Activated CD4-positive, alpha-beta T cell treated with anti-CD3 and anti-CD28 coated beads, Interleukin-2, amount 10 ng/mL, durations not matched to agents 7 days and 5 days (primary cell): ENCODE measurements at regions not wholly inside any gene's neighbourhood (a gene's known extent, or its start where the extent isn't known, plus 50 kb on each side); places are given as distances from the start of the nearest gene placed in this dataset.

ENCODE experiments used
- CTCF ChIA-PET: fragments of 350-600 bp; sonication (Branson Sonifier 250); formaldehyde crosslinking; loops from one replicate; lab custom pipeline; 2021; ENCODE audit warnings: antibody characterized with exemption; lab: Charles Lee
- POLR2A ChIA-PET: fragments of 350-600 bp; sonication (Branson Sonifier 250); formaldehyde crosslinking; loops from one replicate; lab custom pipeline; 2021; ENCODE audit warnings: antibody characterized with exemption; lab: Charles Lee
- DNase-seq: peaks from one replicate; pipeline ENCODE4 v3.0.0-alpha.2; 2020
- H3K27ac Mint-ChIP-seq: one replicate; pipeline ENCODE4 v1.8.0; 2021; ENCODE audit warnings: mild to moderate bottlenecking, moderate library complexity, mixed read lengths
- H3K27me3 Mint-ChIP-seq: one replicate; pipeline ENCODE4 v1.8.0; 2021; ENCODE audit warnings: mixed read lengths
- H3K36me3 Mint-ChIP-seq: one replicate; pipeline ENCODE4 v1.8.0; 2021; ENCODE audit warnings: low read depth, mixed read lengths
- H3K4me1 Mint-ChIP-seq: one replicate; pipeline ENCODE4 v1.8.0; 2021; ENCODE audit warnings: mixed read lengths
- H3K4me3 Mint-ChIP-seq: one replicate; pipeline ENCODE4 v1.8.0; 2021; ENCODE audit warnings: mild to moderate bottlenecking, moderate library complexity, mixed read lengths
- H3K9me3 Mint-ChIP-seq: one replicate; pipeline ENCODE4 v1.8.0; 2021; ENCODE audit warnings: mixed read lengths

DNA sequence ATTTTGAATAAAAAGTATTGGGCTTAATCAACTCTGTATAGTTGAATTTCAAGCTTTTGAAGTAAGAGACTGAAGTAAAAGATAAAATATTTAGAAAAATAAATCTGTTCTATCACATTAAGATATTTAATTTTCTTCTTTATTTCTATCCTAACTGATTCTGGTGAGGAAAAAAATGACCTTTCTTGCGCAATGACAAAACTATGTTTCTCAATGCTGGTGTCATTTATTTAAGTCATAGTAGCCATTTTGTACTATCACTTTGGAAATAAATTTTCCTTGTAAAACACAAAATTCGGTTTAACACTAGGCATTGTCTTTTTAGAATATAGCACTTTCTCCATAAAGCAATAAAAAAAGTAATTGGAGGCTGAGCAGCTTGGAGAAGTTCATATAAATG is 728.0 kb downstream of the CDH9 start:
- Mint-ChIP-seq H3K4me1 (no peaks in the 10 kb centered on the region), H3K9me3 (peaks cover 10% of the 10 kb centered on the region), H3K4me3 (no peak overlapping the region), H3K27me3 (no peaks in the 10 kb centered on the region), H3K36me3 (no peaks in the 10 kb centered on the region), H3K27ac (no peak overlapping the region)
- ChIA-PET CTCF (no interaction called here), POLR2A (no interaction called here)
- DNase-seq: no peak

DNA sequence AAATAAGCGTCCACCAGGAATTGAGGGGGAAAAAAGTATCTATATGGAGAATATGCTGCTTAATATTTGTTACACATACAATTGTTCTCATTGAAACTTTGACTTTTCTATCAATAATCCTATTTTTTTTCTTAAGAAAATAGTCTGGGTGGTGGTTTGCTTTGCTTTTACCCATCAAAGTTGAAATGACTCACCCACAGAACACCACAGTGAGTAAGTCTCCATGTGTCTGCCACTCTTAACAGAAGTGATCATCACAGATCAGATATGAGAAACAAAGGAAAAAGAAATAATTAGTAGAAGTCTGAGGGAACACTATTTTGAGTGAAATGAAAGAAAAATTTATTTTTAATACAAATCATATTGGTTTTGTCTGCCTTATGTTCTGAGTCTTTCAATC is 742.8 kb downstream of the CDH9 start:
- Mint-ChIP-seq H3K9me3 (peaks cover under 1% of the 10 kb centered on the region), H3K27me3 (no peaks in the 10 kb centered on the region), H3K4me3 (no peak overlapping the region), H3K4me1 (no peaks in the 10 kb centered on the region), H3K36me3 (no peaks in the 10 kb centered on the region), H3K27ac (no peak overlapping the region)
- ChIA-PET POLR2A (no interaction called here), CTCF (no interaction called here)
- DNase-seq: no peak

DNA sequence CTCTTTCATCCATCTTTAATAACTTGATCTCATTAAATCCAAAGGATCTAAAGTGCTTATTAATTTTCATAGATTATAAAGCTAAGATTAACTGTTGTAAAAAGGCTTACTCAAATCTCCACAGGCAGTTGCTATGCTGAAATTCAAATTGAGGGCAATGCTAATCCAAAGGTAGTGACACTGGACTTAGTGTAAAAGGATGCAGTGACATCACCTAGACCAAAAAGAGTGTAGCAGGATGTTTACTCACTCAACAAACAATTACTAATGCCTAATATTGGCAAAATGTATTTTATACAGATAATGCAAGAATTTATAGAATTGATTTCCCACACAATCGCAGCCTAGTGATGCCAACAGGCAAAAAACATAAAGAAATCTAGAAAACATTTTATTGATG is 756.2 kb downstream of the CDH9 start:
- Mint-ChIP-seq H3K4me1 (no peaks in the 10 kb centered on the region), H3K27me3 (no peaks in the 10 kb centered on the region), H3K9me3 (peaks cover 13% of the 10 kb centered on the region), H3K27ac (no peak overlapping the region), H3K4me3 (no peak overlapping the region), H3K36me3 (no peaks in the 10 kb centered on the region)
- ChIA-PET CTCF (no interaction called here), POLR2A (no interaction called here)
- no peak for DNase-seq

DNA sequence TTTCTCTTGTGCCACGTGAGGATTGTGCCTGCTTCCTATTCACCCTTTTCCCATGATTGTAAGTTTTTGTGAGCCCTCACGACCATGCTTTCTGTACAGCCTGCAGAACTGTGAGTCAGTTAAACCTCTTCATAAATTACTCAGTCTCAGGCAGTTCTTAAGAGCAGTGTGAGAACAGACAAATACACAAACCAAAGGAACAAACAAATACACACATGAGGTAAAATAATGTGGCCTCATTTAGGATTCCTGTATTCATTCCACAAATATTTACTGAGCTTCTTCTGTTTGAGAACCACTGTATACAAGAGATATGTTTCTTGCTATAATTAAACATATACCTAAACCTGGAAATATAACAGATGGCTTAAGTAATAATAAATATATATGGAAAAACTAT is 760.3 kb downstream of the CDH9 start:
- H3K9me3 Mint-ChIP-seq: peaks cover 10% of the 10 kb centered on the region
- H3K4me3 Mint-ChIP-seq: no peak overlapping the region
- no peak for DNase-seq
- H3K36me3 Mint-ChIP-seq: no peaks in the 10 kb centered on the region
- no peaks in the 10 kb centered on the region for H3K27me3 Mint-ChIP-seq
- ChIA-PET POLR2A (no interaction called here), CTCF (no interaction called here)
- no peaks in the 10 kb centered on the region for H3K4me1 Mint-ChIP-seq
- no peak overlapping the region for H3K27ac Mint-ChIP-seq

DNA sequence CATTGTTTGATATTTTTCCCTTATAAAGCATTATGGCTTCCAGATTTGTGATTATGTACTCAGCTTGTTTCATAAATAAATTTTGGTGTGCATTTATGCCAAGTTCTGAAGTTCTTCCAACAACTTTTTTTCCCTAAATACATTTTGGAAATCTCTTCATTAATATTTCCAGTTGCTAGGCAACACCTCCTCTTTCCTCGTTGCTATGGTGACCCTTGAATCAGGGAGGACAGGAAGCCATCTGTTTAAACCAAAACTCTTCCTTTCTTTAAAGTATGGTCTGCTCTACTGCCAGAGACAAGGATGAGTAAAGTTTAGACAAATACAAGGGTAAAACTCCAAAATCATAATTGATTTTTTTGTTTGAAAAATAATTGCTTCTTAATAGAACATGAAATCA is 779.3 kb downstream of the CDH9 start:
- Mint-ChIP-seq H3K27me3 (no peaks in the 10 kb centered on the region), H3K4me3 (no peak overlapping the region), H3K4me1 (no peaks in the 10 kb centered on the region), H3K9me3 (peaks cover 16% of the 10 kb centered on the region), H3K36me3 (no peaks in the 10 kb centered on the region), H3K27ac (no peak overlapping the region)
- ChIA-PET POLR2A (no interaction called here), CTCF (no interaction called here)
- DNase-seq: no peak

DNA sequence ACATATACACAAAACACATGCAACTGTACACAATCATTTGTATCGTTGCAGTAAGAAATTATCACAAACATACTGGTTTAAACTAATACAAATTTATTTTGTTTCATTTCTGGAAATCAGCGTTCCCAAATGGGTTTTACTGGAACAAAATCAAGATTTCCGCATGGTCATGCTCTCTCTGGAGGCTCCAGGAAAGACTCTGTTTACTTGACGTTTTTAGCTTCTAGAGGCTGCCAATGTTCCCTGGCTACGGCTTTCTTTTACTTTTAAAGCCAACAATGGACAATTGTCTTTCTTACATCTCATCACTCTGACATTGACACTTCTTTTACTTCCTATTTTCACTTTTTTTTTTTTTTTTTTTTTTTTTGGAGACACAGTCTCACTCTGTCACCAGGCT is 793.1 kb downstream of the CDH9 start:
- no peak for DNase-seq
- H3K27me3 Mint-ChIP-seq: no peaks in the 10 kb centered on the region
- H3K27ac Mint-ChIP-seq: no peak overlapping the region
- ChIA-PET POLR2A (no interaction called here), CTCF (no interaction called here)
- peaks cover 3% of the 10 kb centered on the region for H3K9me3 Mint-ChIP-seq
- no peaks in the 10 kb centered on the region for H3K4me1 Mint-ChIP-seq
- no peaks in the 10 kb centered on the region for H3K36me3 Mint-ChIP-seq
- H3K4me3 Mint-ChIP-seq: no peak overlapping the region

DNA sequence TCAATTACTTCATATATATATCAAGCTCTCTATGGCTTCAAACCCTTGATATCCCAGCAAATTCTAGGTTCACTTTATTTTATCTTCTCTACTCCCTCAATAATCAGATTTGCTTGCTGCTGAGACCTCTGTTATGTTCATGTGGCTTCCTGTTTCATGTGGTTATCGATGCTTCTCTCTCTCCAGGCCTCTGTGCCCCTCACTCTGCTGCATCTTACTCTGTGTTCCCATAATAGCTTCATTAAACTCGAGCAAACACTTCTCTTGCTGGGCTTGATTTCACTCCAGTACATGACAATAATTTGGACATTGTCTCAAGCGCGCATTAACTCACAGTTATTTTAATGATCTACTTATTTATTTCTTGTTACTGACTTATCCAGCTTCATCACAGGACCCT is 798.8 kb downstream of the CDH9 start:
- ChIA-PET CTCF (no interaction called here), POLR2A (no interaction called here)
- H3K4me3 Mint-ChIP-seq: no peak overlapping the region
- no peak for DNase-seq
- no peak overlapping the region for H3K27ac Mint-ChIP-seq
- peaks cover 7% of the 10 kb centered on the region for H3K9me3 Mint-ChIP-seq
- H3K36me3 Mint-ChIP-seq: no peaks in the 10 kb centered on the region
- no peaks in the 10 kb centered on the region for H3K4me1 Mint-ChIP-seq
- no peaks in the 10 kb centered on the region for H3K27me3 Mint-ChIP-seq

DNA sequence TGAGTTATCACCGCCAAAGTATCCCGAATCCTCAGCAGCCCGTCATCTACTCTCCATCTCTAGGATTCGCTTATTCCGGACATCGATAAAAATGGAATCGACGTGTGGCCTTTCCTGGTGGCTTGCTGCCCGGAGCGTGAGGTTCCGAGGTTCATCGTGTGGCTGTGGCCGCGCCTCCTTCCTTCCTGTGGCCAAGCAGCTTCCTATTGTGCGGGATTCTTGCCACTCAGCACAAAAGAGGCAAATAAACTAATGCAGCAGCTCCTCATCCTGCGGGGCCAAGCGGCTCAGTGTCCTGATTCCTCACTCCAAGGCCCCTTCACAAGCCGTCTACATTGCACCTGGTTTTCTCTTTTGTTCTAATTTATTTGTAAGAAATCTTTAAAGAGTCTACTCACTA is 800.9 kb downstream of the CDH9 start:
- ChIA-PET POLR2A (no interaction called here), CTCF (no interaction called here)
- no peak overlapping the region for H3K27ac Mint-ChIP-seq
- H3K9me3 Mint-ChIP-seq: peaks cover 17% of the 10 kb centered on the region
- no peak for DNase-seq
- H3K4me1 Mint-ChIP-seq: no peaks in the 10 kb centered on the region
- H3K4me3 Mint-ChIP-seq: no peak overlapping the region
- no peaks in the 10 kb centered on the region for H3K36me3 Mint-ChIP-seq
- no peaks in the 10 kb centered on the region for H3K27me3 Mint-ChIP-seq

DNA sequence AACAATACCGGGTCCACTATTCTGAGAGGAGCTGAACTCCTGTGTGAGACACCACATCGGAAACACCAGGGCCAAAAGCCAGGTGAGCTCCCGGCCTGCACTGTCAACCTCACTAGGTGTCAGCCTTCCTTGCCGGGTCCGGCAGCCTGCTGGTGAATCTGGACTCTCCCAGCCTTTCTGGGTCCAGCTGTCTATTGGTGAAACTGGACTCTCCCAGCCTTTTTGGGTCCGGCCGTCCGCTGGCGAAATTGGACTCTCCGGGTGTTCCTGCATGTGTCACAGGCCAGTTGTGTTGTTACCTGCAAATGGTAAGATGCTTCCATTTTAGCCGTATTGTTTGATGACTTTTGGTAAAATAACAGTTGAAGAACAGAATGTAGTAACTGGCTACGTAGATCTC is 801.5 kb downstream of the CDH9 start:
- POLR2A ChIA-PET: no interaction called here
- no peak for DNase-seq
- H3K27ac Mint-ChIP-seq: no peak overlapping the region
- H3K36me3 Mint-ChIP-seq: no peaks in the 10 kb centered on the region
- H3K4me3 Mint-ChIP-seq: no peak overlapping the region
- no peaks in the 10 kb centered on the region for H3K27me3 Mint-ChIP-seq
- H3K9me3 Mint-ChIP-seq: peaks cover 20% of the 10 kb centered on the region
- CTCF ChIA-PET: no interaction called here
- H3K4me1 Mint-ChIP-seq: no peaks in the 10 kb centered on the region

DNA sequence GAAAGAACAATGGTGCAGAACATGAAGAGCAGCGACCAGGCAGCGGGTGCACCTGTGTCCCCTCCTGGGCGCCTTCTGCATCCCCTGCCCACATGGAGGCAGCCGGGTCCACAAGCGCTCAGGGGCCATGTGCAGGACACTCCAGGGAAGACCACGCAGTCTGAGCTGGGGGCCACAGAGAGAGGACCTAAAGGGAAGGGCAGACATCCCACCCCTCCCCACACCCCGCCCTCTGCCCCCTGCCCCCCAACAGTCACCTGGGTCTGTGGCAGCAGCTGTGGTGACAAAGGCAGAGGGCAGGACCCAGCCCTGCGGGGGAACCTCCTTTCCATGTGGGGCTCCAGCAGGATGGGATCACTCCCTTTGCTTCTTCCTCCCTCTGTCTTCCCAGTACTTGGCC is 805.7 kb downstream of the CDH9 start:
- Mint-ChIP-seq H3K36me3 (no peaks in the 10 kb centered on the region), H3K4me3 (no peak overlapping the region), H3K9me3 (peaks cover 33% of the 10 kb centered on the region), H3K27me3 (no peaks in the 10 kb centered on the region), H3K27ac (no peak overlapping the region), H3K4me1 (no peaks in the 10 kb centered on the region)
- ChIA-PET CTCF (no interaction called here), POLR2A (no interaction called here)
- DNase-seq: no peak

DNA sequence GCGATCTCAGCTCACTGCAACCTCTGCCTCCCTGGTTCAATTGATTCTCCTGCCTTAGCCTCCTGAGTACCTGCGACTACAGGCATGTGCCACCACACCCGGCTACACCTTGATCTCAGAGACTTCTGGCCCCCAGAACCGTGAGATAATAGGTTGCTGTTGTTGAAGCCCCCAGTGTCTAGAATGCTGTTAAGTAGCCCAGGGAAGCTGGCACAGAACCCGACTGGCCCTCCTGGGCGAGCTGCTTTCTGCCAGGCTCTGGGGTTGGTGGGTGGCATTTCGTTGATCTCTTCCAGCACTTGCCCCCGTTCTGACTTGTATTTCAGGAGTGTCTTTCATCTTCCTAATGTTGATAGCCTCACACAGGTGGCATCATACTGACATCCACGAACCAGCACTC is 807.1 kb downstream of the CDH9 start:
- H3K4me1 Mint-ChIP-seq: no peaks in the 10 kb centered on the region
- H3K27me3 Mint-ChIP-seq: no peaks in the 10 kb centered on the region
- no peak overlapping the region for H3K4me3 Mint-ChIP-seq
- ChIA-PET CTCF (no interaction called here), POLR2A (no interaction called here)
- no peak for DNase-seq
- H3K9me3 Mint-ChIP-seq: peaks cover 33% of the 10 kb centered on the region
- no peak overlapping the region for H3K27ac Mint-ChIP-seq
- H3K36me3 Mint-ChIP-seq: no peaks in the 10 kb centered on the region

DNA sequence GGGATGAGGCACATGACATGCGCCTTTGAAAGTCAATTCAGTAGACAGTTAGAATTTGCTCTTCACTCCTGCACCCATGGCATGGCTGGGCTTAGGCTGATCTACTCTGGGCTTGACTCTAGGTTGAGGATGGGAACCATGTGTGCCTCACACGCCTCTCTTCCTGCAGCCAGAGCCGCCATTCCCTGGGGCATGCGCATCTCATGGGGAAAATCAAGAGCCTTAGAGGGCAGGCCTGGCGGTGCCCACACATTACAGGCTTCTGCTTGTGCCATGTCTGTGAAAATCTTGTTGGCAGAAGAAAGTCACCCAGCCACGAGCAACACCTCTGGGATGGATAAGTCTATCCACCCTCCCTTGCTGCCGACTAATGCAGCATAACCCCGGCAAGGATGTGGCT is 808.5 kb downstream of the CDH9 start:
- H3K27me3 Mint-ChIP-seq: no peaks in the 10 kb centered on the region
- ChIA-PET POLR2A (no interaction called here), CTCF (no interaction called here)
- no peak for DNase-seq
- H3K9me3 Mint-ChIP-seq: peaks cover 42% of the 10 kb centered on the region
- H3K4me1 Mint-ChIP-seq: no peaks in the 10 kb centered on the region
- no peaks in the 10 kb centered on the region for H3K36me3 Mint-ChIP-seq
- no peak overlapping the region for H3K27ac Mint-ChIP-seq
- H3K4me3 Mint-ChIP-seq: no peak overlapping the region

DNA sequence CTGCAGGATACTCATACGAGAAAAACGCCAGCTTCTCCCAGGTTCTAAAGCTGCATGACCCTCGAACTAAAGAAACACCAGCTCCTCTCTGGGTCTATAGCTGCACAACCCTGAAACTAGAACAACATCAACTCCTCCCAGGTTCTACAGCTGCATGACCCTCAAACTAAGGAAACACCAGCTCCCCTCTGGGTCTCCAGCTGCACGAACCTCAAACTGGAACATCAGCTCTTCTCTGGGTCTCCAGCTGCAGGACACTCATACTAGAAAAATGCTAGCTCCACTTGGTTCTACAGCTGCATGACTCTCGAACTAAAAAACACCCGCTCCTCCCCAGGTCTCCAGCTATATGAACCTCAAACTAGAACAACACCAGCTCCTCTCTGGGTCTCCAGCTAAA is 811.1 kb downstream of the CDH9 start:
- no peak for DNase-seq
- Mint-ChIP-seq H3K9me3 (peaks cover 36% of the 10 kb centered on the region), H3K4me1 (no peaks in the 10 kb centered on the region), H3K27me3 (no peaks in the 10 kb centered on the region), H3K36me3 (no peaks in the 10 kb centered on the region), H3K4me3 (no peak overlapping the region), H3K27ac (no peak overlapping the region)
- CTCF ChIA-PET: no interaction called here
- POLR2A ChIA-PET: no interaction called here

DNA sequence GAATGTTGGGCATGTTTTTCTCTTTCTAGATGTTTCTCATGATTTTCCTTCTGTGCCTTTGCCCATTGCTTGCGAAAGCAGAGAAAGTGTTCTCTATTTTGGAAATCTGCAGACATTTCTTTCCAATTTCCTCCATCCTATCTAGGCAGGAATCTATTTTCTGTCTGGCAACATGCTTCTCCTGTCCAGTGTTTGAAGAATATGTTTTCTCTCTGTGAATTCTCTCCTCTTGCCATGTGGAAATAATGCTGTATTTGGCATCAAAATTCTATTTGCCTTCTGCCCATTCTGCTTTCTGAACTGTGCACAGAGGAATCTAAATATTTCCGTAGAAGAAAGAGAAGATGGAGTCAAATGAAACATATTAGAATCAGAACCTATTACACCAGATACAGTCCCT is 833.3 kb downstream of the CDH9 start:
- Mint-ChIP-seq H3K4me1 (no peaks in the 10 kb centered on the region), H3K4me3 (no peak overlapping the region), H3K27me3 (no peaks in the 10 kb centered on the region), H3K36me3 (no peaks in the 10 kb centered on the region), H3K27ac (no peak overlapping the region), H3K9me3 (peaks cover 7% of the 10 kb centered on the region)
- CTCF ChIA-PET: no interaction called here
- DNase-seq: no peak
- POLR2A ChIA-PET: no interaction called here

DNA sequence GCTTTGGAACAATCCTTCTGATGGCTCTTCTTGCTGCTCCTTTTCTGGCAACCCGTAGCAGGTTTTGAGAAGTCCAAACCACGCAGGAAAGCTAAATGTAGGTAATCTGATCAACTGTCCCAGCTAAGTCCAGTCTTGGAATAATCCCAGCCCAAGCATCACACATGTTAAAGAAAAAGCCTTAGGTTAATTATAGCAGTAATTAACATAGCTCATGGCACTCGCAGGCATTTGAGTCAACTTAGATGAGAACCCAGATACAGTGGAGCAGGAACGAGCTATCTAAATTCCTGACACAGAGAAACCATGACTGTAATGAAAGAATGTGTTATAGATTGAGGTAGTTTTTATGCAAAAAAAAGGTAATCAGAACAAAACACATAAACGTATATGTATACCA is 844.8 kb downstream of the CDH9 start:
- CTCF ChIA-PET: no interaction called here
- H3K4me3 Mint-ChIP-seq: no peak overlapping the region
- POLR2A ChIA-PET: no interaction called here
- no peak overlapping the region for H3K27ac Mint-ChIP-seq
- H3K36me3 Mint-ChIP-seq: no peaks in the 10 kb centered on the region
- peaks cover 8% of the 10 kb centered on the region for H3K9me3 Mint-ChIP-seq
- H3K27me3 Mint-ChIP-seq: no peaks in the 10 kb centered on the region
- DNase-seq: no peak
- H3K4me1 Mint-ChIP-seq: no peaks in the 10 kb centered on the region
